ENCODE measurements at regions not wholly inside any gene's neighbourhood (a gene's known extent, or its start where the extent isn't known, plus 50 kb on each side); places are given as distances from the start of the nearest gene placed in this dataset.

GRCh38 chr2:18119883-18120282 is 241.4 kb downstream of the KCNS3 start:
- intact Hi-C loops (cut with DNase I), result no loop called here
- peaks cover 0 to 9% (median 0%) of the 10 kb centered on the region in 4 donors for H3K27me3 ChIP-seq
- H3K9me3 ChIP-seq, result no peaks in the 10 kb centered on the region
- no peak for DNase-seq
- 34% methylated on average over 3 of the region's 3 CpGs; no CpG with 5 or more reads in 1 of the 2 donors for WGBS, 2 donors
- H3K36me3 ChIP-seq, result no peaks in the 10 kb centered on the region
- no peaks in the 10 kb centered on the region for H3K4me1 ChIP-seq
- H3K27ac ChIP-seq, result no peak overlapping the region
- H3K4me3 ChIP-seq, result no peak overlapping the region
- TF ChIP-seq POLR2A (IDR thresholded peaks at IDR 0.05) (no peak), CTCF (IDR thresholded peaks at IDR 0.05) (no peak)

DNA sequence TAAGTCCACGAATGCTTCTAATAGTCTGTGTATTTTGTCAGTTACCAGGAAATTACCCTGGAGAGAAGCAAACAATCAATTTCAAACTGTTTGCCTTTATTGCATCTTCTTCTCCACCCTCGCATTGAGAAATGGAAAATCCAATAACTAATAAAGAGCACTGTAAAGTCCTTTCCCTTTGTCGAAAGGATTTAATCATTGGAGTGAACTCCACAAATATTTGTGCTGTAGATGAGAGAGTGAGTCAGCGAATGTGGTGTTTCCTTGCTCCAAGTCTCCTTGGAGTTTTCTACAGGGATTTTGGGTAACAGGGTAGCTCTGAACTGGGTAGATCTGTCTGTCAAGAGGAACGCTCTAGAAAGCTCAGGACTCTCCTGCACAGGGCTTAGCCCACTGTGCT is 240.2 kb downstream of the KCNS3 start:
- no peaks in the 10 kb centered on the region for H3K9me3 ChIP-seq
- H3K27me3 ChIP-seq, result peaks cover 0 to 10% (median 0%) of the 10 kb centered on the region in 4 donors
- H3K36me3 ChIP-seq, result no peaks in the 10 kb centered on the region
- no peak overlapping the region for H3K27ac ChIP-seq
- H3K4me3 ChIP-seq, result no peak overlapping the region
- WGBS, 2 donors, result 62 to 75% methylated on average over 5 of the region's 5 CpGs
- intact Hi-C loops (cut with DNase I), result no loop called here
- H3K4me1 ChIP-seq, result no peaks in the 10 kb centered on the region
- DNase-seq, result no peak
- TF ChIP-seq CTCF (IDR thresholded peaks at IDR 0.05) (no peak), POLR2A (IDR thresholded peaks at IDR 0.05) (no peak)

DNA sequence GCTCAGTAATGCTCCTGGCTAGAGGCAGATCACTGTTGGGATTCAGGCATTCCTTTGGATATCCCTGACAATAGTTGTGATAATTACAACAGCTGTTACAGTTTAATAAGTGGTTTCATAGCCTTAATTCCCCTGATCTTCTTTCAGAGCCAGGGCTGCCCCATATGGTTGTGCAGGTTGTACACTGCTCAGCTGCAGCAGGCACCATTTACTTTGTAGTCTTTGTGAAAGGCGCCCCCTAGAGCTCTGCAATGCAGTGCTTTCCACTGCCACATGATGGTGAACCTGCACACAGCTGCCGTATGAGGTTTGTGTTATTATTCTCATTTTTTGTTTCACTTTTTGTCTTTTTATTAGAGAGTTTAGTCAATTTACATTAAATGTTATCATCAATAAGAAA is 239.1 kb downstream of the KCNS3 start:
- DNase-seq, result no peak
- Histone ChIP-seq H3K36me3 (no peaks in the 10 kb centered on the region), H3K4me3 (no peak overlapping the region), H3K9me3 (no peaks in the 10 kb centered on the region), H3K27ac (no peak overlapping the region), H3K27me3 (peaks cover 0 to 10% (median 0%) of the 10 kb centered on the region in 4 donors), H3K4me1 (no peaks in the 10 kb centered on the region)
- 21 to 39% methylated on average over 2 of the region's 2 CpGs for WGBS, 2 donors
- intact Hi-C loops (cut with DNase I), result no loop called here
- TF ChIP-seq CTCF (IDR thresholded peaks at IDR 0.05) (peak in 5 of 6 experiments; percentile 27 to 83 (median 57)), POLR2A (IDR thresholded peaks at IDR 0.05) (no peak)

DNA sequence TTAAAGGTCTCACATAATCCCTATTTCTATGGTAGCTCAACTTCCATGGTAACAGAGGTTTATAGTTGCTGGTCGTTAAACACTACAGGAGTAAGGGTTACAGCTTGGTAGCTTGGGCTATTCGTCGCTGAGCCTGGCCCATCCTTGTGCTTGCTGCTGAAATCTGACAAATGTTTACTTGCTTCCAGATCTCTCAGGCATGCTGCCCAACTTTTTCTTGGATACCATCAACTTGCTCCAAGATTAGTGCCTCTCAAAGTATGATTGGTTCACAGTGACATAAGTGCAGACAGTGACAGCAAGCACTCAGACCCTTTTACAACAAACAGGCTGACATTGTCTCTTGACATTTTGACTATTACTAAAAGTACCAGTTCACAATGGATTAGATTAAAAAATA is 231.8 kb downstream of the KCNS3 start:
- no peak for TF ChIP-seq POLR2A (IDR thresholded peaks at IDR 0.05)
- no peak for TF ChIP-seq CTCF (IDR thresholded peaks at IDR 0.05)
- Histone ChIP-seq H3K4me3 (no peak overlapping the region), H3K27ac (no peak overlapping the region), H3K9me3 (no peaks in the 10 kb centered on the region), H3K27me3 (peaks cover 0 to 5% (median 0%) of the 10 kb centered on the region in 4 donors), H3K36me3 (no peaks in the 10 kb centered on the region), H3K4me1 (peaks cover 0 to 6% (median 0%) of the 10 kb centered on the region in 3 donors)
- intact Hi-C loops (cut with DNase I), result no loop called here
- whole genome bisulfite sequencing, 2 donors, result 63 to 66% methylated on average over 3 of the region's 3 CpGs
- no peak for DNase-seq

DNA sequence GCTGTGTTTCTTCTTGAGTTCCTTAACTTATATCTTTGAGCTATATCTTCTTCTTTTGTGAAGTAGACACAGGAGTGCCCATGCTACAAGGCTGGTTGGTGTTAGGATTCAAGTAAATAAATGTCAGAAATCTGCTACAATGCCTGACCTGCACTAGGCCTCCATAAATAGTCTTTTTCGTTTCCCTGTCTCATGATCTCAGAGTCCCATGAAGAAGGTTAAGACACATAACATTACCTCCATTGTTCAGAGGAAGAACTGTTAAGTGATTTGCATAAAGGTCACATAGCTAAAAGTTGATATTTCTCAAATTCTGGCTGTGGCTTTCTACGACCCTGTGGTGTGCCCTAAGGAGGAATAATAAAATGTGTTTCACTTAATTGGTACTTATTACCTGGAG is 228.4 kb downstream of the KCNS3 start:
- 50 to 85% methylated on average over 2 of the region's 2 CpGs for WGBS, 2 donors
- peaks cover 0 to 6% (median 0%) of the 10 kb centered on the region in 3 donors for H3K4me1 ChIP-seq
- no peaks in the 10 kb centered on the region for H3K36me3 ChIP-seq
- H3K9me3 ChIP-seq, result no peaks in the 10 kb centered on the region
- TF ChIP-seq POLR2A (IDR thresholded peaks at IDR 0.05), result no peak
- no peak for TF ChIP-seq CTCF (IDR thresholded peaks at IDR 0.05)
- H3K27me3 ChIP-seq, result no peaks in the 10 kb centered on the region
- H3K27ac ChIP-seq, result no peak overlapping the region
- intact Hi-C loops (cut with DNase I), result no loop called here
- no peak overlapping the region for H3K4me3 ChIP-seq
- no peak for DNase-seq

All from esophagus squamous epithelium (tissue), 5 donors.